WTC11 (cell line): ENCODE measurements at regions not wholly inside any gene's neighbourhood (a gene's known extent, or its start where the extent isn't known, plus 50 kb on each side); places are given as distances from the start of the nearest gene placed in this dataset.

ENCODE experiments used
- GRHL2 ChIP-seq: fragments of 250-450 bp; sonication (Bioruptor Pico); IDR thresholded peaks from 2 replicates; pipeline ENCODE4 v1.8.0; 2022; ENCODE audit warnings: mild to moderate bottlenecking, moderate library complexity; ENCODE audit not compliant: insufficient replicate concordance, severe bottlenecking
- NR3C1 ChIP-seq: sonication (generic); formaldehyde crosslinking; conservative IDR thresholded peaks from 2 replicates; pipeline ENCODE4 v1.8.1; 2023; ENCODE audit warnings: low read depth, mild to moderate bottlenecking, missing genetic modification reagents
- TEAD4 ChIP-seq: sonication (generic); formaldehyde crosslinking; IDR thresholded peaks from 2 replicates; pipeline ENCODE4 v1.8.0; 2022; ENCODE audit warnings: mild to moderate bottlenecking, missing genetic modification reagents
- ZNF219 ChIP-seq: sonication (generic); formaldehyde crosslinking; IDR thresholded peaks from 2 replicates; pipeline ENCODE4 v1.8.0; 2023; ENCODE audit warnings: missing genetic modification reagents, mild to moderate bottlenecking, borderline replicate concordance
- TF ChIP-seq, protein P1 (sequence below): sonication (generic); formaldehyde crosslinking; IDR thresholded peaks from 2 replicates; pipeline ENCODE4 v1.8.1; 2022; ENCODE audit warnings: missing genetic modification reagents, borderline replicate concordance
- TF ChIP-seq, protein P2 (sequence below): fragments of 200-600 bp; IDR thresholded peaks from 2 replicates; pipeline ENCODE4 v1.8.0; 2022; ENCODE audit warnings: antibody characterized with exemption
- TF ChIP-seq, protein P3 (sequence below): sonication (generic); formaldehyde crosslinking; IDR thresholded peaks from 2 replicates; pipeline ENCODE4 v1.8.1; 2022; ENCODE audit warnings: mild to moderate bottlenecking, missing genetic modification reagents, moderate library complexity, borderline replicate concordance
- TF ChIP-seq, protein P4 (sequence below): sonication (generic); formaldehyde crosslinking; IDR thresholded peaks from 2 replicates; pipeline ENCODE4 v1.8.0; 2022; ENCODE audit warnings: mild to moderate bottlenecking, missing genetic modification reagents

DNA sequence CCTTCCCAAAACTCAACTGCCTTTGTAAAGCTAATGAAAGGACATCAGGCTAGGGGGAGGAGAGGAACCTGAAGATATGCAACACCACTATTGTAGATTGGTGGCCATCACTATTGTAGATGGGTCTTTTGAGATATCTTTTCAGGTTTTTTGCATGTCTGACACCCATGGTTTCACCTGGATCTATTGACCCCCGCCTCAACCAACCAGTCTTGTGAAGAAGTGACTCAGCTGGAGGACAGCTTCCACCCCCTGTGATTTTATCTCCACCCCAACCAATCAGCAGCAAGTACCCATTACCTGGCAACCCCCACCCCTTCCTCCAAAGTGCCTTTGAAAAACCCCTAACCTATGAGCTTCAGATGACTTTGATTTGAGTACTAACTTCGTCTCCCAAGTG lies 382.6 kb upstream of the GOT2 start:
- TF ChIP-seq, protein P1, sequence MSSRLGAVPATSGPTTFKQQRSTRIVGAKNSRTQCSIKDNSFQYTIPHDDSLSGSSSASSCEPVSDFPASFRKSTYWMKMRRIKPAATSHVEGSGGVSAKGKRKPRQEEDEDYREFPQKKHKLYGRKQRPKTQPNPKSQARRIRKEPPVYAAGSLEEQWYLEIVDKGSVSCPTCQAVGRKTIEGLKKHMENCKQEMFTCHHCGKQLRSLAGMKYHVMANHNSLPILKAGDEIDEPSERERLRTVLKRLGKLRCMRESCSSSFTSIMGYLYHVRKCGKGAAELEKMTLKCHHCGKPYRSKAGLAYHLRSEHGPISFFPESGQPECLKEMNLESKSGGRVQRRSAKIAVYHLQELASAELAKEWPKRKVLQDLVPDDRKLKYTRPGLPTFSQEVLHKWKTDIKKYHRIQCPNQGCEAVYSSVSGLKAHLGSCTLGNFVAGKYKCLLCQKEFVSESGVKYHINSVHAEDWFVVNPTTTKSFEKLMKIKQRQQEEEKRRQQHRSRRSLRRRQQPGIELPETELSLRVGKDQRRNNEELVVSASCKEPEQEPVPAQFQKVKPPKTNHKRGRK (CRISPR knock-in tag), result no peak
- TF ChIP-seq, protein P2, sequence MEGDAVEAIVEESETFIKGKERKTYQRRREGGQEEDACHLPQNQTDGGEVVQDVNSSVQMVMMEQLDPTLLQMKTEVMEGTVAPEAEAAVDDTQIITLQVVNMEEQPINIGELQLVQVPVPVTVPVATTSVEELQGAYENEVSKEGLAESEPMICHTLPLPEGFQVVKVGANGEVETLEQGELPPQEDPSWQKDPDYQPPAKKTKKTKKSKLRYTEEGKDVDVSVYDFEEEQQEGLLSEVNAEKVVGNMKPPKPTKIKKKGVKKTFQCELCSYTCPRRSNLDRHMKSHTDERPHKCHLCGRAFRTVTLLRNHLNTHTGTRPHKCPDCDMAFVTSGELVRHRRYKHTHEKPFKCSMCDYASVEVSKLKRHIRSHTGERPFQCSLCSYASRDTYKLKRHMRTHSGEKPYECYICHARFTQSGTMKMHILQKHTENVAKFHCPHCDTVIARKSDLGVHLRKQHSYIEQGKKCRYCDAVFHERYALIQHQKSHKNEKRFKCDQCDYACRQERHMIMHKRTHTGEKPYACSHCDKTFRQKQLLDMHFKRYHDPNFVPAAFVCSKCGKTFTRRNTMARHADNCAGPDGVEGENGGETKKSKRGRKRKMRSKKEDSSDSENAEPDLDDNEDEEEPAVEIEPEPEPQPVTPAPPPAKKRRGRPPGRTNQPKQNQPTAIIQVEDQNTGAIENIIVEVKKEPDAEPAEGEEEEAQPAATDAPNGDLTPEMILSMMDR, result no peak
- no peak for TF ChIP-seq ZNF219 (CRISPR knock-in tag)
- TF ChIP-seq NR3C1 (CRISPR knock-in tag), result no peak
- no peak for TF ChIP-seq GRHL2 (CRISPR knock-in tag)
- no peak for TF ChIP-seq TEAD4 (CRISPR knock-in tag)
- TF ChIP-seq, protein P3, sequence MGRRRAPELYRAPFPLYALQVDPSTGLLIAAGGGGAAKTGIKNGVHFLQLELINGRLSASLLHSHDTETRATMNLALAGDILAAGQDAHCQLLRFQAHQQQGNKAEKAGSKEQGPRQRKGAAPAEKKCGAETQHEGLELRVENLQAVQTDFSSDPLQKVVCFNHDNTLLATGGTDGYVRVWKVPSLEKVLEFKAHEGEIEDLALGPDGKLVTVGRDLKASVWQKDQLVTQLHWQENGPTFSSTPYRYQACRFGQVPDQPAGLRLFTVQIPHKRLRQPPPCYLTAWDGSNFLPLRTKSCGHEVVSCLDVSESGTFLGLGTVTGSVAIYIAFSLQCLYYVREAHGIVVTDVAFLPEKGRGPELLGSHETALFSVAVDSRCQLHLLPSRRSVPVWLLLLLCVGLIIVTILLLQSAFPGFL (CRISPR knock-in tag), result no peak
- TF ChIP-seq, protein P4, sequence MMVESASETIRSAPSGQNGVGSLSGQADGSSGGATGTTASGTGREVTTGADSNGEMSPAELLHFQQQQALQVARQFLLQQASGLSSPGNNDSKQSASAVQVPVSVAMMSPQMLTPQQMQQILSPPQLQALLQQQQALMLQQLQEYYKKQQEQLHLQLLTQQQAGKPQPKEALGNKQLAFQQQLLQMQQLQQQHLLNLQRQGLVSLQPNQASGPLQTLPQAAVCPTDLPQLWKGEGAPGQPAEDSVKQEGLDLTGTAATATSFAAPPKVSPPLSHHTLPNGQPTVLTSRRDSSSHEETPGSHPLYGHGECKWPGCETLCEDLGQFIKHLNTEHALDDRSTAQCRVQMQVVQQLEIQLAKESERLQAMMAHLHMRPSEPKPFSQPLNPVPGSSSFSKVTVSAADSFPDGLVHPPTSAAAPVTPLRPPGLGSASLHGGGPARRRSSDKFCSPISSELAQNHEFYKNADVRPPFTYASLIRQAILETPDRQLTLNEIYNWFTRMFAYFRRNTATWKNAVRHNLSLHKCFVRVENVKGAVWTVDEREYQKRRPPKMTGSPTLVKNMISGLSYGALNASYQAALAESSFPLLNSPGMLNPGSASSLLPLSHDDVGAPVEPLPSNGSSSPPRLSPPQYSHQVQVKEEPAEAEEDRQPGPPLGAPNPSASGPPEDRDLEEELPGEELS (CRISPR knock-in tag), result no peak
